ENCODE measurements at regions not wholly inside any gene's neighbourhood (a gene's known extent, or its start where the extent isn't known, plus 50 kb on each side); places are given as distances from the start of the nearest gene placed in this dataset.

- Histone ChIP-seq H3K4me3 (replicated peaks in 1 of 3; ENCODE audit: low read depth in 2 of 3, low read length in 3 of 3) (no peak overlapping the region), H3K9me3 (replicated peaks in 1 of 2; ENCODE audit: control insufficient read depth in 1 of 2, insufficient read depth in 1 of 2, low read length in 2 of 2) (no peaks in the 10 kb centered on the region), H4K20me1 (ENCODE audit: insufficient read depth, low read length) (no peaks in the 10 kb centered on the region), H3K27ac (ENCODE audit: low read depth in 1 of 2, low read length in 2 of 2) (no peak overlapping the region), H3K9ac (ENCODE audit: insufficient read depth, low read length, poor library complexity, severe bottlenecking) (no peak overlapping the region), H3K4me2 (replicated peaks; ENCODE audit: extremely low read depth, low read length, poor library complexity, severe bottlenecking) (no peak overlapping the region), H3K79me2 (ENCODE audit: insufficient read depth, low read length) (no peaks in the 10 kb centered on the region), H3K4me1 (ENCODE audit: control insufficient read depth in 1 of 2, insufficient read depth in 2 of 2, low read length in 2 of 2) (no peaks in the 10 kb centered on the region), H2AFZ (ENCODE audit: insufficient read depth, low read depth, low read length, poor library complexity, severe bottlenecking) (no peak overlapping the region), H3K36me3 (replicated peaks in 1 of 2; ENCODE audit: control insufficient read depth in 1 of 2, insufficient read depth in 2 of 2, low read length in 2 of 2) (no peaks in the 10 kb centered on the region), H3K27me3 (ENCODE audit: control insufficient read depth in 2 of 2, insufficient read depth in 2 of 2, low read length in 2 of 2) (no peaks in the 10 kb centered on the region)
- no peak for DNase-seq
- H3K27ac Mint-ChIP-seq: peak overlapping the region in 1 of 7 donors; percentile 28
- no peak for TF ChIP-seq CTCF (IDR thresholded peaks at IDR 0.05)
- H3K4me3 Mint-ChIP-seq: no peak overlapping the region
- H3K4me1 Mint-ChIP-seq: peaks cover 11% of the 10 kb centered on the region
- no peaks in the 10 kb centered on the region for H3K9me3 Mint-ChIP-seq
- H3K27me3 Mint-ChIP-seq (ENCODE audit: low read depth in 3 of 3): peaks cover 2 to 5% (median 2%) of the 10 kb centered on the region in 3 donors
- intact Hi-C loops (cut with micrococcal nuclease): no loop called here
- WGBS (ENCODE audit: insufficient coverage): 89% methylated on average over 3 of the region's 3 CpGs
- H3K36me3 Mint-ChIP-seq: no peaks in the 10 kb centered on the region
Measured at GRCh38 chr21:15121655-15122120, 56.9 kb upstream of the NRIP1 start.

GRCh38 chr21:15122241-15122640 is 57.4 kb upstream of the NRIP1 start:
- Mint-ChIP-seq H3K4me1 (peaks cover 16% of the 10 kb centered on the region), H3K27ac (no peak overlapping the region), H3K36me3 (no peaks in the 10 kb centered on the region), H3K27me3 (ENCODE audit: low read depth in 3 of 3) (peaks cover 2 to 6% (median 2%) of the 10 kb centered on the region in 3 donors), H3K4me3 (peak overlapping the region; percentile 21 to 39), H3K9me3 (no peaks in the 10 kb centered on the region)
- Histone ChIP-seq H3K9ac (ENCODE audit: insufficient read depth, low read length, poor library complexity, severe bottlenecking) (no peak overlapping the region), H4K20me1 (ENCODE audit: insufficient read depth, low read length) (no peaks in the 10 kb centered on the region), H3K27ac (ENCODE audit: low read depth in 1 of 2, low read length in 2 of 2) (no peak overlapping the region), H3K4me2 (replicated peaks; ENCODE audit: extremely low read depth, low read length, poor library complexity, severe bottlenecking) (no peak overlapping the region), H3K4me3 (replicated peaks in 1 of 3; ENCODE audit: low read depth in 2 of 3, low read length in 3 of 3) (no peak overlapping the region), H3K36me3 (replicated peaks in 1 of 2; ENCODE audit: control insufficient read depth in 1 of 2, insufficient read depth in 2 of 2, low read length in 2 of 2) (no peaks in the 10 kb centered on the region), H3K9me3 (replicated peaks in 1 of 2; ENCODE audit: control insufficient read depth in 1 of 2, insufficient read depth in 1 of 2, low read length in 2 of 2) (no peaks in the 10 kb centered on the region), H3K27me3 (ENCODE audit: control insufficient read depth in 2 of 2, insufficient read depth in 2 of 2, low read length in 2 of 2) (no peaks in the 10 kb centered on the region), H3K79me2 (ENCODE audit: insufficient read depth, low read length) (no peaks in the 10 kb centered on the region), H2AFZ (ENCODE audit: insufficient read depth, low read depth, low read length, poor library complexity, severe bottlenecking) (no peak overlapping the region), H3K4me1 (ENCODE audit: control insufficient read depth in 1 of 2, insufficient read depth in 2 of 2, low read length in 2 of 2) (no peaks in the 10 kb centered on the region)
- intact Hi-C loops (cut with micrococcal nuclease): no loop called here
- DNase-seq: no peak
- TF ChIP-seq CTCF (IDR thresholded peaks at IDR 0.05): no peak
- no CpG with 5 or more reads among the region's 4 CpGs for WGBS (ENCODE audit: insufficient coverage)

All from CD14-positive monocyte (primary cell).